ENCODE measurements at regions not wholly inside any gene's neighbourhood (a gene's known extent, or its start where the extent isn't known, plus 50 kb on each side); places are given as distances from the start of the nearest gene placed in this dataset.

DNA sequence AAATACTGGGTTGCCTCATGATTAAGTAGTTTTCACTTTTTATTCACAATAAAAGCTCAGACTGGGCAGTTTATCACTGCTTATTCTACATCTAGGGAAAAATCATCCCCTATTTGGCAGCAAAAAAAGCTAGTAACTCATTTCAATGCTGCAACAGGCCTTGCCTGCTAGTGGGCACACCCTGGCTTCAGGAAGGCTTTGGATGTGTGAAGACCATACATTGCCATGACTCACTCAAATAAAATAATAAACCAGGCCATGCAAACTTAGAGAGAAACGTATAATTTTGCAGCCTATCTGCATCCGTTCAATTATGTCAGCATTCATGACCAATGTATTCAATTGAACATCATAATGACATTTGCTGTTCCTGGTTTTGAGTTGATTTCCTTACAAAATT lies 402.9 kb downstream of the PIK3R1 start:
- no peak for DNase-seq

- no peak for DNase-seq
Measured at GRCh38 chr5:68627001-68627400, 411.4 kb downstream of the PIK3R1 start.

GRCh38 chr5:68628082-68628814 lies 412.7 kb downstream of the PIK3R1 start:
- no peak for DNase-seq

GRCh38 chr5:68630354-68630753 lies 414.8 kb downstream of the PIK3R1 start:
- DNase-seq = no peak

DNA sequence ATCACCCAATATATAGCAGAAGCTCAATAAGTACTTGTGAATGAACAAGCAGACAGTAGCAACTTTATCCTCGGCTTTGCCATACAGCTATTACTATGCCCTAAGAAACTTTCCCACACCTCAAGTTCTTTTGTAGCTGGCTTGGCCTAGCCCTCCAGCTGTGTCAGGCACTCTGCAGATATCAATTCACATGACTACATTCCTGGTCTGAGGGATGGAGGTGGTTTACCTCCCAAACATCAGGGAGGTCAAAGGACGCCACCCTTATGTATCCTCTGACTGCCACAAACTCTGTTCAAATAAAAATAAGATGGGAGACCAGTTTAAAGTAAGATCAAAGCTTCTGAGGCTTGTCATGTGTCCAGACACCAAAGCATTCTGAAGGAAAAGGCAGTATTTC lies 416.3 kb downstream of the PIK3R1 start:
- no peak for DNase-seq

- no peak for DNase-seq
Measured at GRCh38 chr5:68641211-68641610, 425.7 kb downstream of the PIK3R1 start.

- no peak for DNase-seq
Measured at GRCh38 chr5:68643064-68643463, 427.5 kb downstream of the PIK3R1 start.

- DNase-seq = no peak
Measured at GRCh38 chr5:68644971-68645370, 429.4 kb downstream of the PIK3R1 start.

DNA sequence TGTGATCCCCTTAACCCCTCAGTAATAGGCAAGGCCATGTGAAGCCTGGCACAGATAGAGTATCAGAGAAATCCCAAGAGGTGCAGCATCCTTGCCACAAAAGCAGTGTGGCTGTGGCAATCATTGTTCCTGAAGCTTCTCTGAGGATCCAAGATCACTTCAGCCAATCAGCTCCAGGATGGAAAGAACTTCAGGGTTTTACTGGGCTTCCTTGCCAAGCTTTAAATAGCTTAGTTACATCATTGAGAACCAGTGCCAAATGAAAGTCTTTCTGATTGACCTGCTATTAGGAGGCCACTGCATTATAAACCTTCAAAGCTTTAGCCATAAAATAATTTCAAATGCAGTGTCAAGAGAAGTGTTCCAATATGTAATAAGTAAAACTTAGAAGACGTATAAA lies 430.6 kb downstream of the PIK3R1 start:
- no peak for DNase-seq

DNA sequence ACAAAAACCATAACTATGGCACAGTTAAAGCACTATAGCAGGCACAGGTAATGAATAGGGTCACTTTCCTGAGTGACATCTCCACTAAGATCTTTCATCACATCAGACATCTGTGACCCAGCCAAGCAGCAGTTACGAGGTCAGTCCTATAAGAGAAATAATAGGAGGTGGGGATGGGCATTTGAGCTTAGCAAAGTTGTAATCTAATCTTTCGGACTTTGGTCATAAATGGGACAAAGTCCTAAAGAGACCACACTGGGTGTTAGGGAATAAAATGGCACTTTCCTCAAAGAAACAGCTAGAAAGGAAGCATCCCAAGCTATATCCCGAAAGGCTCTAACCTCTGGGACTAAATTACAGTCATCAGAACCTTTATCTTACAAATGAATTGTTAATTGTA lies 432.2 kb downstream of the PIK3R1 start:
- no peak for DNase-seq

DNA sequence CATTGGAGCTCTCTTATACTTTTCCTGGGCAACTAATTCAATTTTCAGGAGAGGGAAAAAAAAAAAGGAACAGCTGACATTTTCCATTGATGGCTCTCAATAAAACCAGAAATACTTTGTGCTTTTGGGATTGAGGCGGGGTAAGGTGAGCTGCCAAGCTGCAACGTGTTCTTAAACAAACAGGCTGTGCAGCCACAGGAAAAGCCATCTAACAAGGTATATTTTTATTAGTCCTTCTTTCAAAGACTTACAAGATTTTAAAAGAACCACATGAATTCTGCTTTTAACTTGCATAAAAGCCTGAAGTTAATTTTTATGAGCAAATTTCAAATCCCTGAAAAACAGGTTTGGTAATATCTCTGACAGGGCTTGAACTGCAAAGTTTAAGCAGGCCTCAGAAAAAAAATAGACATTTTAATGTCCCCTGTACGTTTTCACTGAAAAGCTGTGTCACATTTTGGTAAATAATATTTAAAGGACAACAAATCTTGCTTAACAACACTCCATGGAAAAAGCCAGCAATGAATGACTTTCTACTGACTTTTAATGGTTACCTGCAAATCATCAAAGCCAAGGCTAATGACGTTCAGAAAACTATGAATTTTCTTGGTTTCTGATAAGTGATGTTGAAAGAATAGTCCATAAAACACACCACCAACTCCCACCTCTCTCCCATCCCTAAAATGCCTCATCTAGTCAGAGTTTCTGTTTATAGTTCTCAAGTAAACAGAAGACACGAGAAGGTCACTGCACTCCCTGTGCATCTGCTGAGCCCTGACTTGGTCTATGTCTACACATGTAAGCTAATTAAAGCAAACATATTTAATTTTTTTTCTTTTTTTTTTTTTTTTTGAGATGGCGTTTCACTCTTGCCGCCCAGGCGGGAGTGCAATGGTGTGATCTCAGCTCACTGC lies 433.6 kb downstream of the PIK3R1 start:
- no peak for DNase-seq

DNA sequence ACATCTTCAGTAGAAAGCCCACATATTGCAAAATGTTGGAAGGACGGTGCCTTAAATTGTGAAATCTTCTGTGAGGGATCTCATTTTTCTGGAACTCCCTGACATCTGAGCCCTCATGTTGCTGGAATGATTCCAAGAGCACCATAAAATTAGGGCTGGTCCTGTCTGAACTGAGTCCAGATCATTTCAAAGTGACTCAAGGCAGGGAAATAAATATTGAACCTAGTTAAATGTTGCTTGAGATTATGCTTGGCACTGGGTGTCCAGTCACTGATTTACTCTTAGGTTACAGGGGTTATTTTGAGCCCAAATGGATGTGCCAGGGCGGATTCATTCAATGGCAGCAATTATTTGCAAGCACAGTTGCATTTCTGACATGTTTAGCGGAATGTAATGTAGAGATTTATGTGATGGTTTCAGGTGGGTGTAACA lies 437.0 kb downstream of the PIK3R1 start:
- DNase-seq = no peak

DNA sequence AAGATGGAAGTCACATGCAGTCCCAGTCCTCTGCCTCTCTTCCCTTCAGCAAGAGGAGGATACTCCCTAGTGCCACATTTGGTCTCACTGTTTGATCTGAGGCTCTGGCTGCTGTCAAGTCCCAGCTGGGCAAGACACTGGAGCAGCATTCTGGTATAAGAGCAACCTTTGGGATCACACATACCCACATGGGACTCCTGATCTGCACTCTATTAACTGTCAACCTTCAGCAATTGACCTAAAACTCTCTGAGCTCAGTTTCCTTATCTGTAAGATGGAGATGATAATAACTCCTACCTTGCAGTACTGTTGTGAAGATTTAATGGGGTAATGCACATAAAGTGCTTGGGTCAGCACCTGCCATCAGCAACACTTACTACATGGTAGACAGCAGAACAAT lies 437.9 kb downstream of the PIK3R1 start:
- DNase-seq = no peak

- no peak for DNase-seq
Measured at GRCh38 chr5:68657055-68657961, 436.5 kb upstream of the SLC30A5 start.

GRCh38 chr5:68658810-68659372 lies 434.9 kb upstream of the SLC30A5 start:
- no peak for DNase-seq

GRCh38 chr5:68659881-68660280 lies 433.9 kb upstream of the SLC30A5 start:
- DNase-seq = no peak

DNA sequence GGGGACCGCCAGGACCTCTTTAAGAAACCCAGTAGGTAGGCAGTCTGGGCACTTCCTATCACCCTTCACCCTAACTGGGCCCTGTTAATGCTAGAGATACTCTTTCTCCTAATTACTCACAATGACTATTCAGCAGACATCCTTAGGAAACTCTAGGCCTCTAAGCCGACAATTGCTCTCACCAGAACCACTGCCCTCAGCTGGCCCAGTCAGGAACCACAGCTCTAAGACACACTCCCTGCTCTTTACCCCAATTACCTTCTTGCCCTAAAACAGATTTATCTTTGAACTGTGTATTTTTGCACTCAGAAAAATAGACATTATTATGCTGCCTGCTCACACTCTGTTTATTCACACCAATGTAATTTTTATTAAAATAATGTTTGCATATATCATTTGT lies 432.6 kb upstream of the SLC30A5 start:
- no peak for DNase-seq

DNA sequence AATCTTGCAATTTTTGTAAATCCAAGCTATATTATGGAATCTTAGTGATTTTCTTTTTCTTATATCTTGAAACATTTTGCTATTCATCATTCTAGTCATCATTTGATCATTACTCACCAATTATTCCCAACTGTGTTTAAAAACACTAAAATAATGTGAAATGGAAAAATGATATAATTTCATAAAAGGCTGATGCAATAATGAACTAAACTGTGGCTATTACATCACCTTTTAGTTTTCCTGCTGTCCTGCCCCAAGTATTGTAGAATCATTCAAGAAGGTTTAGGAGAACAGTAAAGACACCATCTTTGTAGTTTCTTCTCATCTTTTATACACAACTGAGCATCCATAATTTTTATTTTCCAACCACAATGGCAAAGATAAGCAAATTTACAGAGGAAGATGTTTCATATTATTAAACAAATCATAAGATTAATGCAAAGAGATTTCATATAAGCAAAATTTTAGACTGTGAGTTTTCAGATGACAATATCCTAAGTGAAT lies 431.0 kb upstream of the SLC30A5 start:
- no peak for DNase-seq

- DNase-seq = no peak
Measured at GRCh38 chr5:68669864-68670575, 423.8 kb upstream of the SLC30A5 start.

DNA sequence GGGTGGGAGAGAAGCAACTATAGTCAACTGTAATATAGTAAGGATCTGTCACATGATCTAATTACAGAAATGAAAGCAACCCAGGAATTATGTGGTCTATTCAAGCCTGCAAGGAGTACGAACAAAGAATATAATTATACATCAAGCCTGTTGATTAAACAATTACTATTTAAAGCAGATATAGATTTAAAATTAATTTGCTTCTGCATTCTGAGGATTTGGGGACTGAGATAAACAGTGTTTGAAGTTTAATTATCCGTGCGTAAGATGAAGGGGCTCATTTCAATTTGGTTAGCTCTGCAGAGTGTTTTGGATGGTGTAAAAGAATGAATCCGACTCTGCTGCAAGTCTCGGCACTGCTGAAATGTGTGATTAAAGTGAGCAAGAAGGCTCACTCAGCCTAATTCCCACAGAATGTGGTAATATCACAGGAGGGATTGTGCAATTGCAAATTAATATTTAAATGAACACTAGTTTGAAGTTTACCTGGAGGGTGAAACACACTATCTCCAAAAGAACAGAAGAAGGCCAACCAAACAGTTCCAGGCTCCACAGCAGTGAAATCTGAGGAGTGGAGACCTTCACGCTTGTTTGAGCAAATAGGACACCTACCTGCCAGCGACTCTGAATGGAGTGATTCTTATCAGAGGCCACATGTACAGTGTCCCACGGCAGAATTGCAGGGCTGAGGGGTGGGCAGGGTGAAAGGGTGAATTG lies 420.6 kb upstream of the SLC30A5 start:
- peak; percentile 39 for DNase-seq

- DNase-seq = no peak
Measured at GRCh38 chr5:68673823-68674180, 420.0 kb upstream of the SLC30A5 start.
